Fibroblast of lung (primary cell): ENCODE measurements at regions not wholly inside any gene's neighbourhood (a gene's known extent, or its start where the extent isn't known, plus 50 kb on each side); places are given as distances from the start of the nearest gene placed in this dataset.
"Not testable (repeated sequence)": the region's sequence is repeated elsewhere in the genome, so short reads cannot be mapped to it uniquely, and the experiment has no call there.

ENCODE experiments used
- DNase-seq, 2 donors: peaks; one replicate each; pipeline versions ENCODE4 v3.0.0 to v3.0.0-alpha.2; 2010; ENCODE audit warnings: low read depth in 2 of 2
- H2AFZ ChIP-seq: 2 replicates; pipeline ENCODE4 v1.5.1; 2012; ENCODE audit warnings: low read length, control low read depth, inconsistent platforms
- H3K27ac ChIP-seq: 2 replicates; pipeline ENCODE4 v1.5.1; 2011; ENCODE audit warnings: low read length, control low read depth; ENCODE audit not compliant: insufficient read depth
- H3K27me3 ChIP-seq: 2 replicates; pipeline ENCODE4 v1.5.1; 2011; ENCODE audit warnings: mild to moderate bottlenecking, low read length; ENCODE audit not compliant: control insufficient read depth, insufficient read depth
- H3K36me3 ChIP-seq: 2 replicates; pipeline ENCODE4 v1.5.1; 2011; ENCODE audit warnings: low read length; ENCODE audit not compliant: control insufficient read depth, insufficient read depth
- H3K4me1 ChIP-seq: 2 replicates; pipeline ENCODE4 v1.5.1; 2011; ENCODE audit warnings: low read length; ENCODE audit not compliant: control insufficient read depth, insufficient read depth; ENCODE audit errors: extremely low read depth
- H3K4me2 ChIP-seq: 2 replicates; pipeline ENCODE4 v1.5.1; 2011; ENCODE audit warnings: low read length, control low read depth; ENCODE audit not compliant: insufficient read depth; ENCODE audit errors: extremely low read depth
- H3K4me3 ChIP-seq, 4 experiments: fragments of 200-600 bp in 1 of 4; sonication (generic) in 1 of 4; replicated peaks in 1 of 4; 2 replicates each; pipeline ENCODE4 v1.5.1; 2011 to 2016; ENCODE audit warnings: low read length in 4 of 4, low read depth in 3 of 4, mild to moderate bottlenecking in 3 of 4, control low read depth in 2 of 4, inconsistent platforms in 1 of 4, mixed read lengths in 1 of 4; ENCODE audit not compliant: insufficient read depth in 1 of 4; ENCODE audit errors: control extremely low read depth in 1 of 4
- H3K79me2 ChIP-seq: 2 replicates; pipeline ENCODE4 v1.5.1; 2012; ENCODE audit warnings: mild to moderate bottlenecking, low read length, inconsistent platforms; ENCODE audit not compliant: control insufficient read depth, insufficient read depth
- H3K9ac ChIP-seq: 2 replicates; pipeline ENCODE4 v1.5.1; 2011; ENCODE audit warnings: mild to moderate bottlenecking, low read length, control low read depth; ENCODE audit not compliant: insufficient read depth
- H3K9me3 ChIP-seq: 2 replicates; pipeline ENCODE4 v1.5.1; 2012; ENCODE audit warnings: low read depth, low read length; ENCODE audit not compliant: control insufficient read depth, insufficient read depth
- H4K20me1 ChIP-seq: 2 replicates; pipeline ENCODE4 v1.5.1; 2011; ENCODE audit warnings: low read length; ENCODE audit not compliant: control insufficient read depth, insufficient read depth; ENCODE audit errors: extremely low read depth
- EZH2 ChIP-seq: IDR thresholded peaks from 2 replicates; pipeline ENCODE4 v1.5.1; 2012; ENCODE audit warnings: low read length, control low read depth, mild to moderate bottlenecking; ENCODE audit errors: missing control alignments
- TF ChIP-seq, protein P1 (sequence below), 2 donors: IDR thresholded peaks in 1 of 2; conservative IDR thresholded peaks in 1 of 2; 1 replicate in 1 of 2; 2 replicates in 1 of 2; pipeline ENCODE4 v1.5.1; 2011 to 2012; ENCODE audit warnings: low read length in 2 of 2, control low read depth in 1 of 2, inconsistent platforms in 1 of 2, low read depth in 1 of 2, mild to moderate bottlenecking in 1 of 2

DNA sequence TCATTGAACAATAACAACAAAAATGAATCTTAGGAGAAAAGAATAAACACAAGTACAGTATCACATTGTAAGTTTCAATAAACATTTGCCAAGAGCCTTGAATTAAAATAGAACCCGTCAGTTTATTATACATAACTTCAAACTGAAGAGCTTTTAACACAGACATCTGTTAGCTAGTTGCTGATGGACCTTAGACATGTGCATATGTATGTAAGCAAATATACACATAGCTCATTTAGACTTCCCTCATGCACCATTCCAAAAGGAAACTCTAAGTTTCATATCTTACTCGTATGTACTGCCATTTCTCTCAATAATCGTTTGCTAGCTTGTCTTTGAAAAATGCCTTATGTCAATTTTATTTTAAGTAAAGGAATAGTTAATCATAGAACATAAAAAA lies 235.0 kb downstream of the TENT5A start:
- no peaks in the 10 kb centered on the region for H3K9me3 ChIP-seq
- H3K79me2 ChIP-seq = no peaks in the 10 kb centered on the region
- DNase-seq = no peak
- H3K27me3 ChIP-seq = no peaks in the 10 kb centered on the region
- H2AFZ ChIP-seq = peak overlapping the region; percentile 44
- H3K4me2 ChIP-seq = no peak overlapping the region
- no peaks in the 10 kb centered on the region for H3K36me3 ChIP-seq
- H3K4me3 ChIP-seq = no peak overlapping the region
- no peaks in the 10 kb centered on the region for H4K20me1 ChIP-seq
- no peak overlapping the region for H3K27ac ChIP-seq
- TF ChIP-seq, protein P1, sequence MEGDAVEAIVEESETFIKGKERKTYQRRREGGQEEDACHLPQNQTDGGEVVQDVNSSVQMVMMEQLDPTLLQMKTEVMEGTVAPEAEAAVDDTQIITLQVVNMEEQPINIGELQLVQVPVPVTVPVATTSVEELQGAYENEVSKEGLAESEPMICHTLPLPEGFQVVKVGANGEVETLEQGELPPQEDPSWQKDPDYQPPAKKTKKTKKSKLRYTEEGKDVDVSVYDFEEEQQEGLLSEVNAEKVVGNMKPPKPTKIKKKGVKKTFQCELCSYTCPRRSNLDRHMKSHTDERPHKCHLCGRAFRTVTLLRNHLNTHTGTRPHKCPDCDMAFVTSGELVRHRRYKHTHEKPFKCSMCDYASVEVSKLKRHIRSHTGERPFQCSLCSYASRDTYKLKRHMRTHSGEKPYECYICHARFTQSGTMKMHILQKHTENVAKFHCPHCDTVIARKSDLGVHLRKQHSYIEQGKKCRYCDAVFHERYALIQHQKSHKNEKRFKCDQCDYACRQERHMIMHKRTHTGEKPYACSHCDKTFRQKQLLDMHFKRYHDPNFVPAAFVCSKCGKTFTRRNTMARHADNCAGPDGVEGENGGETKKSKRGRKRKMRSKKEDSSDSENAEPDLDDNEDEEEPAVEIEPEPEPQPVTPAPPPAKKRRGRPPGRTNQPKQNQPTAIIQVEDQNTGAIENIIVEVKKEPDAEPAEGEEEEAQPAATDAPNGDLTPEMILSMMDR (conservative IDR thresholded peaks at IDR 0.05 in 1 of 2, IDR thresholded peaks at IDR 0.05 in 1 of 2; ENCODE audit: low read depth in 1 of 2, low read length in 2 of 2) = no peak
- TF ChIP-seq EZH2 = no peak
- H3K4me1 ChIP-seq = no peaks in the 10 kb centered on the region
- no peak overlapping the region for H3K9ac ChIP-seq

DNA sequence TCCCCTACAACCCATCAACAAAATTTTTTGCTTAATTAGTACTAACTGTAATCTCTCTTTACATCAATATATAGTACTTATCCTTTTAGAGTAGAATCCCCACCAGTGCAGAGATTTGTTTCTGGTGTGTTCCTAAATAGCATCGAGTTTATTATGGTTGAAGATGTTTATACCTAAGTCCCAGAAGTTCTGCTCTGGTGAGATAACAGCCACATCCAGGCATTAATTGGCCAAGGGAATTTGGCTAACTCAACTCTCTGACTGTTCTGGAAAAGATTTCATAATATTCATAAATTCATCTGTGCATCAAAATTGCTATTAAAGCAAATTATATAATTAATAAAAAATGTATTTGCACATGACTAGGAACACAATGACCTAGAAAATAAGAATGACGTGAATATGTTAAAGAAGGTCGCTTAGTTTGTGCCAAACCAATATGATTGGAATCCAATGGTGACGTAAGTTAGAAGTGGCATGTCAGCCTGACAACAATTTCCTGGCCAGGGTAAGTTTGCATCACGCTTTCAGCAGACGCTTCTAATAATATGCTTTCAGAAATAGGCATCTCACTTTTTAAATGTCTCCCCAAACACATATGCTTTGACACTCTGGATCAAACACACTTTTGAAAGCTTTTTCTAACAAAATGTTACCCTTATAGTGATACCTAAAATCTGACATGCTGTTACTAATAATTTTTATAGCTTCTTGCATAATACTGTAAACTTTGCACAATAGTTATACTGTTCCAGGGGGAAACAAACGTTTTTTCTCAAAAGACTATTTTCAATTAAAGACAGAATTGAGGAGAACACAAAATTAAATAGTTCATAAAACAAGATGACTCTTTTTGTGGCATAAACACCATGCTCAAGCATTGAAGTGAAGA lies 236.7 kb downstream of the TENT5A start:
- Histone ChIP-seq H3K36me3 (no peaks in the 10 kb centered on the region), H3K4me3 (no peak overlapping the region), H2AFZ (peak overlapping the region; percentile 14), H3K79me2 (no peaks in the 10 kb centered on the region), H4K20me1 (no peaks in the 10 kb centered on the region), H3K27ac (no peak overlapping the region), H3K9ac (no peak overlapping the region), H3K9me3 (no peaks in the 10 kb centered on the region), H3K27me3 (no peaks in the 10 kb centered on the region), H3K4me1 (no peaks in the 10 kb centered on the region), H3K4me2 (no peak overlapping the region)
- no peak for TF ChIP-seq EZH2
- TF ChIP-seq, protein P1 (conservative IDR thresholded peaks at IDR 0.05 in 1 of 2, IDR thresholded peaks at IDR 0.05 in 1 of 2; ENCODE audit: low read depth in 1 of 2, low read length in 2 of 2) = no peak
- peak in 1 of 2 donors; percentile 79 for DNase-seq

DNA sequence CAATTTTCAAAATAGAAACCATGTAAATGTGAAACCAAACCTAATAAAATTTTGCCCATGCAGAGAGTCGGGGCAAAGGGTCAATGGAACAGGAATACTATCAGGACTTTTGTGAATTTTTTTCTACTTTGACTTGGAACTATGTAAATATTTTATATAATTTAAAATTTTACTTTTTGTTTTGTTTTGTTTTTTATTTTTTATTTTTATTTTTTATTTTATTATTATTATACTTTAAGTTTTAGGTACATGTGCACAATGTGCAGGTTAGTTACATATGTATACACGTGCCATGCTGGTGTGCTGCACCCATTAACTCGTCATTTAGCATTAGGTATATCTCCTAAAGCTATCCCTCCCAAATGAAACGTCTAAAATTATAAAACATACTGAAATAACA lies 238.3 kb downstream of the TENT5A start:
- not testable (repeated sequence) for H3K27ac ChIP-seq, H3K4me3 ChIP-seq, H2AFZ ChIP-seq, H4K20me1 ChIP-seq, H3K27me3 ChIP-seq, DNase-seq, H3K79me2 ChIP-seq, H3K4me1 ChIP-seq, H3K4me2 ChIP-seq, H3K36me3 ChIP-seq, H3K9ac ChIP-seq, H3K9me3 ChIP-seq
